Hepatocyte (in vitro differentiated cells): ENCODE measurements at regions not wholly inside any gene's neighbourhood (a gene's known extent, or its start where the extent isn't known, plus 50 kb on each side); places are given as distances from the start of the nearest gene placed in this dataset.

ENCODE experiments used
- EZH2 ChIP-seq: fragments of 200-600 bp; sonication (generic); IDR thresholded peaks from 2 replicates; pipeline ENCODE4 v1.6.1; 2016; ENCODE audit warnings: antibody characterized with exemption, mild to moderate bottlenecking, borderline replicate concordance
- EZH2phosphoT487 ChIP-seq: fragments of 200-600 bp; sonication (generic); IDR thresholded peaks from one replicate; pipeline ENCODE4 v1.6.1; 2018; ENCODE audit warnings: antibody characterized with exemption, mild to moderate bottlenecking, low read depth, moderate library complexity; ENCODE audit not compliant: unreplicated experiment, severe bottlenecking
- TF ChIP-seq, protein P1 (sequence below): fragments of 200-600 bp; sonication (generic); IDR thresholded peaks from 2 replicates; pipeline ENCODE4 v1.5.1; 2016; ENCODE audit warnings: antibody characterized with exemption, mild to moderate bottlenecking; ENCODE audit not compliant: poor library complexity

DNA sequence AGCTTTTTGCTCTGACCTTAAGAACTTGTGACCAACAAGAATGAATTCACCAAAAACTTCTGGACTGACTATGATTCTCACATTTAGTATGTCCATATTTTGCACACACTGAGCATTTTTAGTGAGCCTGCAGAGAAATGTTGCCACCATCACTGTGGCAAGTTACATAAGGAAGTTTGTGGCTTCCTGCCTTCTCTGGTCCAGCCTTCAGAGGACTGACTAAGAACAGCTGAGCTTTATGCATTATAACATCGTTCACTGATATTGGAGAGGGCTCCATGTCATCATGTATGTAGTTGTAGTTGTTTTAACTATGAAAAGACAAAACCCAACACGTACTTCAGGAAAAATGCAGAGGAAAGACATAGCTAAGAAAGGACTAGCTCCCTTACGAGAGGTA is 218.0 kb upstream of the CRIM1 start:
- TF ChIP-seq, protein P1, sequence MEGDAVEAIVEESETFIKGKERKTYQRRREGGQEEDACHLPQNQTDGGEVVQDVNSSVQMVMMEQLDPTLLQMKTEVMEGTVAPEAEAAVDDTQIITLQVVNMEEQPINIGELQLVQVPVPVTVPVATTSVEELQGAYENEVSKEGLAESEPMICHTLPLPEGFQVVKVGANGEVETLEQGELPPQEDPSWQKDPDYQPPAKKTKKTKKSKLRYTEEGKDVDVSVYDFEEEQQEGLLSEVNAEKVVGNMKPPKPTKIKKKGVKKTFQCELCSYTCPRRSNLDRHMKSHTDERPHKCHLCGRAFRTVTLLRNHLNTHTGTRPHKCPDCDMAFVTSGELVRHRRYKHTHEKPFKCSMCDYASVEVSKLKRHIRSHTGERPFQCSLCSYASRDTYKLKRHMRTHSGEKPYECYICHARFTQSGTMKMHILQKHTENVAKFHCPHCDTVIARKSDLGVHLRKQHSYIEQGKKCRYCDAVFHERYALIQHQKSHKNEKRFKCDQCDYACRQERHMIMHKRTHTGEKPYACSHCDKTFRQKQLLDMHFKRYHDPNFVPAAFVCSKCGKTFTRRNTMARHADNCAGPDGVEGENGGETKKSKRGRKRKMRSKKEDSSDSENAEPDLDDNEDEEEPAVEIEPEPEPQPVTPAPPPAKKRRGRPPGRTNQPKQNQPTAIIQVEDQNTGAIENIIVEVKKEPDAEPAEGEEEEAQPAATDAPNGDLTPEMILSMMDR: no peak
- TF ChIP-seq EZH2 (no peak), EZH2phosphoT487 (no peak)
